Fibroblast of lung (primary cell): ENCODE measurements at regions not wholly inside any gene's neighbourhood (a gene's known extent, or its start where the extent isn't known, plus 50 kb on each side); places are given as distances from the start of the nearest gene placed in this dataset.

ENCODE experiments used
- DNase-seq, 2 donors: peaks; one replicate each; pipeline versions ENCODE4 v3.0.0 to v3.0.0-alpha.2; 2010; ENCODE audit warnings: low read depth in 2 of 2
- H2AFZ ChIP-seq: 2 replicates; pipeline ENCODE4 v1.5.1; 2012; ENCODE audit warnings: low read length, control low read depth, inconsistent platforms
- H3K27ac ChIP-seq: 2 replicates; pipeline ENCODE4 v1.5.1; 2011; ENCODE audit warnings: low read length, control low read depth; ENCODE audit not compliant: insufficient read depth
- H3K27me3 ChIP-seq: 2 replicates; pipeline ENCODE4 v1.5.1; 2011; ENCODE audit warnings: mild to moderate bottlenecking, low read length; ENCODE audit not compliant: control insufficient read depth, insufficient read depth
- H3K36me3 ChIP-seq: 2 replicates; pipeline ENCODE4 v1.5.1; 2011; ENCODE audit warnings: low read length; ENCODE audit not compliant: control insufficient read depth, insufficient read depth
- H3K4me1 ChIP-seq: 2 replicates; pipeline ENCODE4 v1.5.1; 2011; ENCODE audit warnings: low read length; ENCODE audit not compliant: control insufficient read depth, insufficient read depth; ENCODE audit errors: extremely low read depth
- H3K4me2 ChIP-seq: 2 replicates; pipeline ENCODE4 v1.5.1; 2011; ENCODE audit warnings: low read length, control low read depth; ENCODE audit not compliant: insufficient read depth; ENCODE audit errors: extremely low read depth
- H3K4me3 ChIP-seq, 4 experiments: fragments of 200-600 bp in 1 of 4; sonication (generic) in 1 of 4; replicated peaks in 1 of 4; 2 replicates each; pipeline ENCODE4 v1.5.1; 2011 to 2016; ENCODE audit warnings: low read length in 4 of 4, low read depth in 3 of 4, mild to moderate bottlenecking in 3 of 4, control low read depth in 2 of 4, inconsistent platforms in 1 of 4, mixed read lengths in 1 of 4; ENCODE audit not compliant: insufficient read depth in 1 of 4; ENCODE audit errors: control extremely low read depth in 1 of 4
- H3K79me2 ChIP-seq: 2 replicates; pipeline ENCODE4 v1.5.1; 2012; ENCODE audit warnings: mild to moderate bottlenecking, low read length, inconsistent platforms; ENCODE audit not compliant: control insufficient read depth, insufficient read depth
- H3K9ac ChIP-seq: 2 replicates; pipeline ENCODE4 v1.5.1; 2011; ENCODE audit warnings: mild to moderate bottlenecking, low read length, control low read depth; ENCODE audit not compliant: insufficient read depth
- H3K9me3 ChIP-seq: 2 replicates; pipeline ENCODE4 v1.5.1; 2012; ENCODE audit warnings: low read depth, low read length; ENCODE audit not compliant: control insufficient read depth, insufficient read depth
- H4K20me1 ChIP-seq: 2 replicates; pipeline ENCODE4 v1.5.1; 2011; ENCODE audit warnings: low read length; ENCODE audit not compliant: control insufficient read depth, insufficient read depth; ENCODE audit errors: extremely low read depth
- EZH2 ChIP-seq: IDR thresholded peaks from 2 replicates; pipeline ENCODE4 v1.5.1; 2012; ENCODE audit warnings: low read length, control low read depth, mild to moderate bottlenecking; ENCODE audit errors: missing control alignments
- TF ChIP-seq, protein P1 (sequence below), 2 donors: IDR thresholded peaks in 1 of 2; conservative IDR thresholded peaks in 1 of 2; 1 replicate in 1 of 2; 2 replicates in 1 of 2; pipeline ENCODE4 v1.5.1; 2011 to 2012; ENCODE audit warnings: low read length in 2 of 2, control low read depth in 1 of 2, inconsistent platforms in 1 of 2, low read depth in 1 of 2, mild to moderate bottlenecking in 1 of 2

- Histone ChIP-seq H2AFZ (no peak overlapping the region), H3K36me3 (no peaks in the 10 kb centered on the region), H3K27me3 (no peaks in the 10 kb centered on the region), H3K27ac (no peak overlapping the region), H3K9me3 (no peaks in the 10 kb centered on the region), H3K4me2 (no peak overlapping the region), H3K79me2 (no peaks in the 10 kb centered on the region), H3K4me1 (no peaks in the 10 kb centered on the region), H3K4me3 (no peak overlapping the region), H3K9ac (no peak overlapping the region), H4K20me1 (no peaks in the 10 kb centered on the region)
- no peak for DNase-seq
- TF ChIP-seq EZH2 = no peak
- TF ChIP-seq, protein P1, sequence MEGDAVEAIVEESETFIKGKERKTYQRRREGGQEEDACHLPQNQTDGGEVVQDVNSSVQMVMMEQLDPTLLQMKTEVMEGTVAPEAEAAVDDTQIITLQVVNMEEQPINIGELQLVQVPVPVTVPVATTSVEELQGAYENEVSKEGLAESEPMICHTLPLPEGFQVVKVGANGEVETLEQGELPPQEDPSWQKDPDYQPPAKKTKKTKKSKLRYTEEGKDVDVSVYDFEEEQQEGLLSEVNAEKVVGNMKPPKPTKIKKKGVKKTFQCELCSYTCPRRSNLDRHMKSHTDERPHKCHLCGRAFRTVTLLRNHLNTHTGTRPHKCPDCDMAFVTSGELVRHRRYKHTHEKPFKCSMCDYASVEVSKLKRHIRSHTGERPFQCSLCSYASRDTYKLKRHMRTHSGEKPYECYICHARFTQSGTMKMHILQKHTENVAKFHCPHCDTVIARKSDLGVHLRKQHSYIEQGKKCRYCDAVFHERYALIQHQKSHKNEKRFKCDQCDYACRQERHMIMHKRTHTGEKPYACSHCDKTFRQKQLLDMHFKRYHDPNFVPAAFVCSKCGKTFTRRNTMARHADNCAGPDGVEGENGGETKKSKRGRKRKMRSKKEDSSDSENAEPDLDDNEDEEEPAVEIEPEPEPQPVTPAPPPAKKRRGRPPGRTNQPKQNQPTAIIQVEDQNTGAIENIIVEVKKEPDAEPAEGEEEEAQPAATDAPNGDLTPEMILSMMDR (conservative IDR thresholded peaks at IDR 0.05 in 1 of 2, IDR thresholded peaks at IDR 0.05 in 1 of 2; ENCODE audit: low read depth in 1 of 2, low read length in 2 of 2) = no peak
Observed at GRCh38 chr5:63141591-63141990, 563.0 kb downstream of the LRRC70 start.

DNA sequence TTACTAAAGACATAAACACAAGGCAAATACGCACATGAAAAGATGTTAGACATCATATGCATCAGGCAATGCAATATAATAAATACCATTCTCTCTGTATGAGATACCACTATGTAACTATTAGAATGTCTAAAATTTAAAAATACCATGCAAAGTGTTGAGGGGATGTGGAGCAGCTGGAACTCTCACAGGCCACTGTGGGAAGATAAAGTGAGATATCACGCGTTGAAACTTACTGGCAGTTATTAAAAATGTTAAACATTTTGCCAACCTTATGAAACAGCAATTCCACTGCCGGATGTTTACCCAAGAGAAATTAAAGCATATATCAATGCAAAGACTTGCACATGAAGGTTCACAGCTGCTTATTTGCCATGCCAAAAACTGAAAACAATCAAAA, 556.7 kb downstream of the LRRC70 start:
- no peak overlapping the region for H3K4me3 ChIP-seq
- no peaks in the 10 kb centered on the region for H3K79me2 ChIP-seq
- TF ChIP-seq, protein P1 (conservative IDR thresholded peaks at IDR 0.05 in 1 of 2, IDR thresholded peaks at IDR 0.05 in 1 of 2; ENCODE audit: low read depth in 1 of 2, low read length in 2 of 2) = no peak
- no peak for TF ChIP-seq EZH2
- H3K4me2 ChIP-seq = no peak overlapping the region
- H3K27me3 ChIP-seq = no peaks in the 10 kb centered on the region
- H3K9ac ChIP-seq = no peak overlapping the region
- H3K9me3 ChIP-seq = no peaks in the 10 kb centered on the region
- H2AFZ ChIP-seq = no peak overlapping the region
- no peak overlapping the region for H3K27ac ChIP-seq
- DNase-seq = peak in 1 of 2 donors; percentile 67
- no peaks in the 10 kb centered on the region for H4K20me1 ChIP-seq
- H3K4me1 ChIP-seq = no peaks in the 10 kb centered on the region
- no peaks in the 10 kb centered on the region for H3K36me3 ChIP-seq

- Histone ChIP-seq H3K4me2 (no peak overlapping the region), H2AFZ (no peak overlapping the region), H3K27ac (no peak overlapping the region), H4K20me1 (no peaks in the 10 kb centered on the region), H3K4me3 (no peak overlapping the region), H3K9ac (no peak overlapping the region), H3K27me3 (no peaks in the 10 kb centered on the region), H3K36me3 (no peaks in the 10 kb centered on the region), H3K4me1 (no peaks in the 10 kb centered on the region), H3K9me3 (no peaks in the 10 kb centered on the region), H3K79me2 (no peaks in the 10 kb centered on the region)
- peak; percentile 73 to 93 for DNase-seq
- TF ChIP-seq, protein P1 (conservative IDR thresholded peaks at IDR 0.05 in 1 of 2, IDR thresholded peaks at IDR 0.05 in 1 of 2; ENCODE audit: low read depth in 1 of 2, low read length in 2 of 2) = no peak
- no peak for TF ChIP-seq EZH2
Observed at GRCh38 chr5:63131626-63132285, 553.1 kb downstream of the LRRC70 start.
